ENCODE measurements at regions not wholly inside any gene's neighbourhood (a gene's known extent, or its start where the extent isn't known, plus 50 kb on each side); places are given as distances from the start of the nearest gene placed in this dataset.

GRCh38 chr6:27146706-27147505, 100.6 kb upstream of the PRSS16 start:
- CTCF ChIA-PET = interaction anchor here (1.0 to 3.6 kb wide), 7 partner anchors 9 to 746 kb away, joined by 3 to 19 read pairs (median 6); a partner anchor contains a TSS
- POLR2A ChIA-PET = interaction anchor here (0.6 to 5.5 kb wide), 62 partner anchors 8 to 1189 kb away, joined by 3 to 211 read pairs (median 6); partner anchors contain the start of gene ZSCAN31
- peak; percentile 95 for DNase-seq (ENCODE audit: extremely low spot score)
- TF ChIP-seq CTCF (IDR thresholded peaks at IDR 0.05; ENCODE audit: control extremely low read depth, extremely low read depth, low read depth, missing control alignments) = no peak

GRCh38 chr6:27148404-27148795, 99.1 kb upstream of the PRSS16 start:
- TF ChIP-seq CTCF (IDR thresholded peaks at IDR 0.05; ENCODE audit: control extremely low read depth, extremely low read depth, low read depth, missing control alignments) = no peak
- ChIA-PET CTCF (interaction anchor here (1.6 to 4.9 kb wide), 5 partner anchors 8 to 21 kb away, joined by 6 to 19 read pairs (median 16); a partner anchor contains a TSS), POLR2A (interaction anchor here (1.8 to 2.2 kb wide), 2 partner anchors 29 to 876 kb away, joined by 4 to 17 read pairs; a partner anchor contains a TSS)
- DNase-seq (ENCODE audit: extremely low spot score) = no peak

GRCh38 chr6:27149150-27149549, 98.4 kb upstream of the PRSS16 start:
- CTCF ChIA-PET = interaction anchor here (1.4 to 4.9 kb wide), 4 partner anchors 9 to 38 kb away, joined by 3 to 16 read pairs (median 6); no protein-coding TSS in a partner anchor
- POLR2A ChIA-PET = interaction anchor here (0.6 to 1.0 kb wide), 2 partner anchors 744 to 1124 kb away, joined by 3 to 5 read pairs; a partner anchor contains a TSS
- no peak for DNase-seq (ENCODE audit: extremely low spot score)
- no peak for TF ChIP-seq CTCF (IDR thresholded peaks at IDR 0.05; ENCODE audit: control extremely low read depth, extremely low read depth, low read depth, missing control alignments)

GRCh38 chr6:27154696-27155095, 92.8 kb upstream of the PRSS16 start:
- TF ChIP-seq CTCF (IDR thresholded peaks at IDR 0.05; ENCODE audit: control extremely low read depth, extremely low read depth, low read depth, missing control alignments) = no peak
- POLR2A ChIA-PET = interaction anchor here (1.9 kb wide), 1 partner anchor 8 kb away, joined by 15 read pairs; a partner anchor contains a TSS
- DNase-seq (ENCODE audit: extremely low spot score) = no peak
- CTCF ChIA-PET = interaction anchor here (1.2 to 5.4 kb wide), 6 partner anchors 7 to 598 kb away, joined by 3 to 29 read pairs (median 6); a partner anchor contains a TSS

- no peak for TF ChIP-seq CTCF (IDR thresholded peaks at IDR 0.05; ENCODE audit: control extremely low read depth, extremely low read depth, low read depth, missing control alignments)
- no peak for DNase-seq (ENCODE audit: extremely low spot score)
- ChIA-PET CTCF (interaction anchor here (0.7 to 5.4 kb wide), 7 partner anchors 10 to 640 kb away, joined by 3 to 29 read pairs (median 3); a partner anchor contains a TSS), POLR2A (interaction anchor here (1.0 to 1.4 kb wide), 2 partner anchors 10 to 24 kb away, joined by 3 to 7 read pairs; a partner anchor contains a TSS)
Measured at GRCh38 chr6:27156874-27157458, 90.5 kb upstream of the PRSS16 start.
